DND-41 (cell line): ENCODE measurements at regions not wholly inside any gene's neighbourhood (a gene's known extent, or its start where the extent isn't known, plus 50 kb on each side); places are given as distances from the start of the nearest gene placed in this dataset.

Experiments
- ATAC-seq: fragments of 200-7000 bp; cut with Tn5 transposase; 3 replicates; pipeline ENCODE4 v1.9.1; 2021; ENCODE audit warnings: low read depth; ENCODE audit not compliant: insufficient read depth
- DNase-seq: peaks from one replicate; pipeline ENCODE4 v3.0.0-alpha.2; 2020
- H2AFZ ChIP-seq: 2 replicates; pipeline ENCODE4 v1.6.0; 2012; ENCODE audit warnings: low read depth, low read length
- H3K27ac ChIP-seq: 2 replicates; pipeline ENCODE4 v1.5.1; 2012; ENCODE audit warnings: low read length, inconsistent platforms
- H3K27me3 ChIP-seq: fragments of 200-600 bp; sonication (generic); 2 replicates; pipeline ENCODE4 v1.6.0; 2012; ENCODE audit warnings: low read length, mild to moderate bottlenecking, inconsistent platforms; ENCODE audit not compliant: insufficient read depth, poor library complexity
- H3K36me3 ChIP-seq: 2 replicates; pipeline ENCODE4 v1.5.1; 2012; ENCODE audit warnings: low read length, inconsistent platforms; ENCODE audit not compliant: insufficient read depth
- H3K4me1 ChIP-seq: 2 replicates; pipeline ENCODE4 v1.5.1; 2012; ENCODE audit warnings: mild to moderate bottlenecking, low read length; ENCODE audit not compliant: insufficient read depth
- H3K4me2 ChIP-seq: 2 replicates; pipeline ENCODE4 v1.6.0; 2012; ENCODE audit warnings: mild to moderate bottlenecking, moderate library complexity, low read length, inconsistent platforms; ENCODE audit not compliant: insufficient read depth
- H3K4me3 ChIP-seq, 2 experiments: fragments of 200-600 bp in 1 of 2; shearing (Covaris generic) in 1 of 2; 2 replicates each; pipeline ENCODE4 v1.5.1; 2012 to 2016; ENCODE audit warnings: inconsistent platforms in 2 of 2, low read length in 2 of 2, mild to moderate bottlenecking in 2 of 2, low read depth in 1 of 2, moderate library complexity in 1 of 2
- H3K79me2 ChIP-seq: 2 replicates; pipeline ENCODE4 v1.6.0; 2012; ENCODE audit warnings: low read length, inconsistent platforms; ENCODE audit not compliant: insufficient read depth
- H3K9ac ChIP-seq: 2 replicates; pipeline ENCODE4 v1.6.0; 2012; ENCODE audit warnings: low read depth, mild to moderate bottlenecking, inconsistent platforms, low read length, moderate library complexity
- H3K9me3 ChIP-seq: 2 replicates; pipeline ENCODE4 v1.5.1; 2012; ENCODE audit warnings: low read length, moderate library complexity, mild to moderate bottlenecking, inconsistent platforms; ENCODE audit not compliant: insufficient read depth, severe bottlenecking
- H4K20me1 ChIP-seq: 2 replicates; pipeline ENCODE4 v1.6.0; 2012; ENCODE audit warnings: low read length; ENCODE audit not compliant: insufficient read depth
- CTCF ChIP-seq: IDR thresholded peaks from 2 replicates; pipeline ENCODE4 v1.5.1; 2012; ENCODE audit warnings: borderline replicate concordance, low read length, moderate library complexity, mild to moderate bottlenecking; ENCODE audit not compliant: poor library complexity, severe bottlenecking; ENCODE audit errors: extremely low read depth
- EZH2 ChIP-seq: IDR thresholded peaks from 3 replicates; pipeline ENCODE4 v1.6.1; 2012; ENCODE audit warnings: borderline replicate concordance, low read depth, mild to moderate bottlenecking, moderate library complexity, low read length, inconsistent platforms; ENCODE audit not compliant: severe bottlenecking

- H3K4me2 ChIP-seq: no peak overlapping the region
- H3K9ac ChIP-seq: no peak overlapping the region
- ATAC-seq (no peak), DNase-seq (no peak)
- H4K20me1 ChIP-seq: no peaks in the 10 kb centered on the region
- no peaks in the 10 kb centered on the region for H3K4me1 ChIP-seq
- H3K4me3 ChIP-seq: no peak overlapping the region
- H2AFZ ChIP-seq: 0 out of 2 replicates have a peak overlapping the region, but pooled peaks have one; percentile 2
- no peaks in the 10 kb centered on the region for H3K79me2 ChIP-seq
- no peaks in the 10 kb centered on the region for H3K27me3 ChIP-seq
- no peak overlapping the region for H3K27ac ChIP-seq
- no peaks in the 10 kb centered on the region for H3K9me3 ChIP-seq
- H3K36me3 ChIP-seq: no peaks in the 10 kb centered on the region
- TF ChIP-seq CTCF (no peak), EZH2 (no peak)
These were observed 218.6 kb downstream of the URB2 start for GRCh38 chr1:229844675-229845074.

GRCh38 chr1:229845410-229846138 lies 219.5 kb downstream of the URB2 start:
- Histone ChIP-seq H3K9me3 (no peaks in the 10 kb centered on the region), H3K79me2 (no peaks in the 10 kb centered on the region), H3K4me1 (no peaks in the 10 kb centered on the region), H3K36me3 (no peaks in the 10 kb centered on the region), H3K27me3 (no peaks in the 10 kb centered on the region), H2AFZ (no peak overlapping the region), H3K9ac (no peak overlapping the region), H4K20me1 (no peaks in the 10 kb centered on the region), H3K4me2 (no peak overlapping the region), H3K4me3 (no peak overlapping the region), H3K27ac (no peak overlapping the region)
- TF ChIP-seq EZH2: no peak
- TF ChIP-seq CTCF: peak; percentile 21
- ATAC-seq (no peak), DNase-seq (no peak)

- ATAC-seq (no peak), DNase-seq (no peak)
- Histone ChIP-seq H3K36me3 (no peaks in the 10 kb centered on the region), H3K27me3 (no peaks in the 10 kb centered on the region), H3K4me1 (no peaks in the 10 kb centered on the region), H3K27ac (no peak overlapping the region), H3K9me3 (no peaks in the 10 kb centered on the region), H2AFZ (no peak overlapping the region), H3K9ac (no peak overlapping the region), H3K79me2 (no peaks in the 10 kb centered on the region), H3K4me2 (no peak overlapping the region), H4K20me1 (no peaks in the 10 kb centered on the region), H3K4me3 (no peak overlapping the region)
- TF ChIP-seq CTCF: no peak
- no peak for TF ChIP-seq EZH2
These were observed 220.3 kb downstream of the URB2 start for GRCh38 chr1:229846351-229846750.
